AG09319 (cell line): ENCODE measurements at regions not wholly inside any gene's neighbourhood (a gene's known extent, or its start where the extent isn't known, plus 50 kb on each side); places are given as distances from the start of the nearest gene placed in this dataset.

Experiments
- DNase-seq: peaks from one replicate; pipeline ENCODE4 v3.0.0-alpha.2; 2010; ENCODE audit warnings: low read depth; ENCODE audit errors: extremely low read depth
- TF ChIP-seq, protein P1 (sequence below): IDR thresholded peaks from 2 replicates; pipeline ENCODE4 v1.5.1; 2011; ENCODE audit warnings: low read depth, mild to moderate bottlenecking, inconsistent platforms, low read length, moderate library complexity

DNA sequence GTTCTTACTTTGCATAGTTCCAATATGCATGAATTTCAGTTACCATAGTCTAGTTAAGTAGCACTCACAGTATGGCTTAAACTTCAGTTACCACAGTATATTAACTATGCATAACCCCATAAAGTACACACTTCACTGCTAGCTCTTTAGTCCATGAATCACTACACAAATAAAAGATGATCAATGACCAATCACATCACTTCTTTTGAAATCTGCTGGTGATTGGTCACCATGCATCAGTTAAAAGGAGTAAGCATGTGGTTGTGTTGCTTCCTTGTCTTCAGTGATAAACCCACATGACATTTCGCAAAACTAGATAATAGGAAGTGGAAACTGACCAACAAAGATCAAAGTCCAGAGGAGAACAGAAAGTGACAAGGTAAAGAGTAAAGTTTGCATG, 79.0 kb downstream of the TAF11L14 start:
- DNase-seq, result no peak
- TF ChIP-seq, protein P1, sequence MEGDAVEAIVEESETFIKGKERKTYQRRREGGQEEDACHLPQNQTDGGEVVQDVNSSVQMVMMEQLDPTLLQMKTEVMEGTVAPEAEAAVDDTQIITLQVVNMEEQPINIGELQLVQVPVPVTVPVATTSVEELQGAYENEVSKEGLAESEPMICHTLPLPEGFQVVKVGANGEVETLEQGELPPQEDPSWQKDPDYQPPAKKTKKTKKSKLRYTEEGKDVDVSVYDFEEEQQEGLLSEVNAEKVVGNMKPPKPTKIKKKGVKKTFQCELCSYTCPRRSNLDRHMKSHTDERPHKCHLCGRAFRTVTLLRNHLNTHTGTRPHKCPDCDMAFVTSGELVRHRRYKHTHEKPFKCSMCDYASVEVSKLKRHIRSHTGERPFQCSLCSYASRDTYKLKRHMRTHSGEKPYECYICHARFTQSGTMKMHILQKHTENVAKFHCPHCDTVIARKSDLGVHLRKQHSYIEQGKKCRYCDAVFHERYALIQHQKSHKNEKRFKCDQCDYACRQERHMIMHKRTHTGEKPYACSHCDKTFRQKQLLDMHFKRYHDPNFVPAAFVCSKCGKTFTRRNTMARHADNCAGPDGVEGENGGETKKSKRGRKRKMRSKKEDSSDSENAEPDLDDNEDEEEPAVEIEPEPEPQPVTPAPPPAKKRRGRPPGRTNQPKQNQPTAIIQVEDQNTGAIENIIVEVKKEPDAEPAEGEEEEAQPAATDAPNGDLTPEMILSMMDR, result no peak

DNA sequence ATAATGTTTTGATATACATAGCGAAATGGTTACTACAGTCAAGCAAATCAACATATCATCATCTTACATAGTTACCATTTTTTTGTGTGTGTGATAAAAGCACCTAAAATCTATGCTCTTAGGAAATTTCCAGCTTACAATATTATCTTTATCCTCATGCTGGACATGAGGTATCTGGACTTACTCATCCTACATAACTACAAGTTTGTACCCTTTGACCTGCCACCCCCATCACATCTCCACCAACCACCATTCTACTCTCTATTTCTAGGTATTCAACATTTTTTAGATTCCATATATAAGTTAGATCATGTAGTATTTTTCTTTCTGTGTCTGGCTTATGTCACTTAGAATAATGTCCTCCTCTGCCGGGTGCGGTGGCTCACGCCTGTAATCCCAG, 79.9 kb downstream of the TAF11L14 start:
- DNase-seq, result no peak
- TF ChIP-seq, protein P1, result no peak

DNA sequence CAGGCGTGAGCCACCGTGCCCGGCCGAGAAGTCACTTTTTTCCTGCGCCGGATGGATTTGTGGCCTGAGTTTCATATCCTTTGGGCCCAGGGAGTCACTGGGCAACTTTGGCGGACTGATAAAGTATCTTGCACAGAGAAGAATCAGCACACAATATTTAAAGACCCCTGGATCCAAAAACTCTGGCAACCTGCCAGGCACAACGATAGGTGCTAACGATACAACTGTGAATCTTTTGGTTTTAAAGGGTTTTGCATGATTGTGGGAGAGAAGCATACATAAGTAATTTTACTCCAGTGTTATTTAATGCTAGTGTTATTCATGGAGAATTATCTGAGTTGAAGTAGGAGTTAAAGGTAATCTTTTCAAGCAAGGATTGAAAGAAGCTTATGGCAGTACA, 85.3 kb downstream of the TAF11L14 start:
- TF ChIP-seq, protein P1, result no peak
- DNase-seq, result no peak

DNA sequence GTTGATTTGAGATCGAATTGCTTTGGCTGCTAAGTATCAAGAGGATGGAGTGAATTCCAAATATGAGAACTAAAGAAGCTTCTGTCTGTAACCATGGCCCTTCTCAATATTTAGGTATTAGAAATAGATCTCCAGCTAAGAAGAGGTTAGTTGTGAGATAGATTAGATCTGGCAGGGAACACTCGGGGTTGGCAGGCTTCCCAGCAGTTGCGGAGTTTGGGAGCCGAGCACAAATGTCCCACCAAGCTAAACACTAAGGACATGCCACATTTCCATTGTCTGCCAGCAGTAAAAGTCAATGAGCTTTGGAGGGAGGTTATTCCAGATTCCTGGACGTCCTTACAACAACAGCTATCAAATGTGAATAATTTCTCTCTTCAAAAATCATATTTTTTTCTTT, 85.8 kb downstream of the TAF11L14 start:
- TF ChIP-seq, protein P1, result no peak
- no peak for DNase-seq

DNA sequence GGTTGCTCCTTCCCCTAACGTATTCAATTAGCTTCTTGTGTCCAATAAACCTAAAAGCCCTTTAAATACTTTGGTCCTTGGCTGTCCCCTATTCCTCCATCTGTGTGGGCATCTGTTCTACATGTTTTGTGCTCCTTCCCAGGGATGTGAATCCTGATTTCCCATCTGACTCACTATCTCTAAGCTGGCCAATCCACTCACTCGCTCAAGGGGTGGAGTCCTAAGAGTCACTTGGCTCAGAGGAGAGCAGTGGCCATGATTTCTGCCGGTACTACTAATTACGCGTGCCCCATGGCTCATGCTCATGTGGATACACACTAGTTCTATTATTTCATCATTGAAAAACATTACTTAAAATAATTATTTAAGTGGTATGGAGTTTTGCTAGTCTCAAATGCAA, 89.6 kb downstream of the TAF11L14 start:
- no peak for DNase-seq
- TF ChIP-seq, protein P1, result no peak

DNA sequence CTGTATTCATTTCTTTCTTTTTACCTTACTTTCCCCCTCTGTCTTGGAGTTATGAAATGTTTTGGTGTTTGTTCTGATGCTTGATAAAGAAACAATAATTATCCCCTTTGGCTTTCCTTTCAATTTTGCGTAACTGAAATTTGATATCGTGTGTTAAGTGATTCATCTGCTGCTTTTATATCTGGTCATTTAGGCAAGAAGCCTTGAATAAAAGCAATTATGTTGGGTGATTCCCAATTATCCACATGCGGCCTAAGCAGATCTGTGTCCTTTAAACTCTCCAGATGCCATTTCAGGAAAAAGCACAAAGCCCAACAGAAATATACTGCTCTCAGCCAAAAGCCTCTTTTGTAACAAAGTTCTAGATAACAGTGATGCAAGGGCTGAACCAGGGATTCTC, 92.8 kb downstream of the TAF11L14 start:
- TF ChIP-seq, protein P1, result no peak
- no peak for DNase-seq

DNA sequence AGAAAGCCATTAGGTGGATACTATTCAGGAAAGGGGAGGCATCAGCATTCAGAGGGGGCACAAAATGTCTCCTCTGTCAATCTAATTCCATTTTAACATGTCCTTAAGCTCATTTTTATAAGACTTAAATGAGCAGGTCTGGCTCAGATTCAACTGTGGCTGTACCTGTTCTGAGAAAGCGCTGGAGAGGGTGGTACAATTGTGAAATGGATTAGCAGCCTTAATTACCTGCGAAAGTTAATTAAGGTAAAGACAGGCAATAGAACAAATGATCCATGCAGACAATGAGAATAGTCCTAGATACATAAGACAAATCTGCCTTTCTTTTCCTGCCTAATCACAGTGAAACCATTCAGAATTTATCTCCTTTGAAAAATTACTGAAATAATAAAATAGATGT, 96.2 kb downstream of the TAF11L14 start:
- no peak for DNase-seq
- TF ChIP-seq, protein P1, result no peak
